ENCODE measurements at regions not wholly inside any gene's neighbourhood (a gene's known extent, or its start where the extent isn't known, plus 50 kb on each side); places are given as distances from the start of the nearest gene placed in this dataset.

DNA sequence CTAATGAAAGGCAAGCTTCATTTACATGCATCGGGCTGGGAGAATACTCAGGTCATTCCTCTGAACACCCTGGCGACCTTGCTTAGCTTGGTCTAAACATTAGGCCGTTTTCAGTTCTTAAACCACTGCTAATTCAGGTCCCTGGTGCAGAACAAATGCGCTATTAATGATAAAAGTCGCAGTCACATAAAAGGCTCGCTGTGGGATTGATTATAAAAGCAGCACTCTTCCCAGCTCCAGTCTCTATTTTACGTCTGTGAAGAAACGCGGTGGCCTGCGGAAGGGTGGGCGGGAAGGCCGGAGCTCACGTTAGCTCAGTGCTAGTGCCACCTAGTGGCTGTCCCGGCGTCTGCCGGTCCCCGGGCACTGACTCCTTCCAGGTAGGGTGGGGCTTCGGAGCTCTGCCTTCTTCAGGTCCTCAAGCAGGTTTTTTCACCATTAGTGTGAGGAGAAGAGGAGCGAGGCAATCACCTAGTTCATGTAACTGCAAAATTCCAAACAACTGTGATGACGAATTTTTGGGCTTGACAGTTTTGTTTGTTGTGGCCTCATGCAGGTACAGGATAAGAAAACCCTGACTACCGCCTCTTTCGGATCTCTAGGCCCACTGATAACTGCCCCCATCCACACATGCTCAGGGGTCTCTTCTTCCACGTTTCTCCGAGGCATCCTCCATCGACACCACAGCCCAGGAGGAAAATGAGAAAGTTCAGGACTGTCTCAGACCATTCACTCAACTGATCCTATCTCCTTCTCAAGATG is 66.5 kb upstream of the CLMP start:
- peak in 2 of 3 donors; percentile 12 to 45 for DNase-seq (ENCODE audit: low read depth in 3 of 3, low spot score in 1 of 3)

DNA sequence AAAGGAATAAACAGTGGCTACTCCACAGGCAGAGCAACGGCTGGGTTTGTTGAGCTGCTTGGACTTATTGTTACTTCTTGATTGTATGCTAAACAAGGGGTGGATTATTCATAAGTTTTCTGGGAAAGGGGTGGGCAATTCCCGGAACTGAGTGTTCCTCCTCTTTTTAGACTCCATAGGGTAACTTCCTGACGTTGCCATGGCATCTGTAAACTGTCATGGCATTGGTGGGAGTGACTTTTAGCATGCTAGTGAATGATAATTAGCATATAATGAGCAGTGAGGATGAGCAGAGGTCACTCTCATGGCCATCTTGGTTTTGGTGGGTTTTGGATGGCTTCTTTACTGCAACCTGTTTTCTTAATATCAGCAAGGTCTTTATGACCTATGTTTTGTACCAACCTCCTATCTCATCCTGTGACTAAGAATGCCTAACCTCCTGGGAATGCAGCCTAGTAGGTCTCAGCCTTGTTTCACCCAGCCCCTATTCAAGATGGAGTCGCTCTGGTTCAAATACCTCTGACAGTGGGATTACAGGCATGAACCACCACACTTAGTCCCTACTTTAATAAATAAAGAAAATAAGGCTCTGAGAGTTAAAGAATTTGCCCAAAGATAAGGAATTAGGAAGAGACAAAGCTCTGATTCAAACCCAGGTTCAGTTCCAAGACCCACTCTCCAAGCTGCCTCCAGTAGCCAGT is 65.6 kb upstream of the CLMP start:
- no peak for DNase-seq (ENCODE audit: low read depth in 3 of 3, low spot score in 1 of 3)

- DNase-seq (ENCODE audit: low read depth in 3 of 3, low spot score in 1 of 3) = no peak
Measured at GRCh38 chr11:123258877-123259276, 63.8 kb upstream of the CLMP start.

DNA sequence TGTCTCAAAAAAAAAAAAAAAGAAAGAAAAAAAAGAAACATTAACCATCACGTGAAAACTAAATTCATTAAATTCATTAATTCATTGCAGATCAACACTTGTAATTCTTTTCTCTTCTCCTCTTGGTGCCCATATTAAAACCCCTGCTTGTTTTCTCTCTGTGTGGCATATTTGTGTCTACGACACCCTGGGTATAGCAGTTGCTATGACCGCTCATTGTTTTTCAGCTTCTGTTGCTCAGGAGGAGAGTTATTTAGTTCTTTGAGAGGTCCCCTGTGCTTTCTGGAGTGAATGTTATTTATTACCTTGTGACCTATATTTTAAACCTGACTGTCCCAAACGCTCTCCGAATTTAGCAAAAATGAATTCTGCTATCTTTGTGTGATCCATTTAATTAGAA is 62.3 kb upstream of the CLMP start:
- DNase-seq (ENCODE audit: low read depth in 3 of 3, low spot score in 1 of 3) = no peak

- DNase-seq (ENCODE audit: low read depth in 3 of 3, low spot score in 1 of 3) = no peak
Measured at GRCh38 chr11:123255909-123256308, 60.9 kb upstream of the CLMP start.

DNA sequence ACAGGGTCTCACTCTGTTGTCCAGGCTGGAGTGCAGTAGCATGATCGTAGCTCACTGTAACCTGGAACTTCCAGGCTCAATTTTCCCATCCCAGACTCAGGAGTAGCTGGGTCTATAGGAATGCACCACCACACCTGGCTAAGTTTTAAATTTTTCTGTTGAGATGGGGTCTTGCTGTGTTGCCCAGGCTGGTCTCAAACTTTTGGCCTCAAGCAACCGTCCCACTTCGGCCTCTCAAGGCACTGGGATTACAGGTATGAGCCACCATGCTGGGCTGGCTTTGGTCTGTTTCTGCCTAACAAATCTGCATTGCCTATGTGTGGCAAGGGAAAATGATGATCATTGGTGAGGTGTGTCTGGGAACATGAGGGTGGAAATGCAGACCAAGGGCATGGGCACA is 59.3 kb upstream of the CLMP start:
- no peak for DNase-seq (ENCODE audit: low read depth in 3 of 3, low spot score in 1 of 3)

DNA sequence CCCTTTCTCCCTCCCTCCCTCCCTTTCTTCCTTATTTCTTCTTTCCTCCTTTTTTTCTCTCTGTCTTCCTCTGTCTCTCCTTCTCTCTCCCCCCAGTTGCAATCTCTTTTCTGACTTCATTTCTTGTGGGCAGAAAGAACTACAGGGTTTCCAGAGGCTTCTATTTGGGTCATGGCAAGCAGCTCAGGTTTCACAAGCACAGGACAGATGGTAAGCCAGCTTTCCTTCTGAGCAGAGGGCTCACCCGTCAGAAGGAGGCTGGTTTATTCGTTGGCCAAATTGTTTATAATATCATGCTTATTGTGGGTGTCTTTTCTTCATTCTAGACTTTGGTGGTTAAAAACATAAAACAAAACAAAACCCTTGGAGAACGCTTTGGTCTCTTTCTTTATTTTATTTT is 58.9 kb upstream of the CLMP start:
- DNase-seq (ENCODE audit: low read depth in 3 of 3, low spot score in 1 of 3) = no peak

DNA sequence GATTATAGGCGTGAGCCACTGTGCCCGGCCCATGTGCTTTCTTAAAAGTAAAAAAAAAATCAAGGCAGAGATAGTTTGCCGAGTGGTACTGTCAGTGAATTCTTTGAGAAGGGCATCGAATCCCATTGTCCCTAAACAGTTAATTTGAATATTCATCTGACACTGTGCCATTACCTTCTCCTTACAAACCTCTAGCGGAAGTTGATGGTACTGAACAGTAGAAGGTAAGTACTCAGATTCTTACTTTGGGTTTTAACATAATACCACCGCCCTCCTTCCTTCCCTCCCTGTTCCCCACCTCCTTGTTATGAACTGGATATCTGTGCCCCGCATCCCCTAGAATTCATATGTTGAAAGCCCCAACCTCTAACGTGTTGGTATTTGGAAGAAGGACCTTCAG is 58.2 kb upstream of the CLMP start:
- DNase-seq (ENCODE audit: low read depth in 3 of 3, low spot score in 1 of 3) = no peak

- no peak for DNase-seq (ENCODE audit: low read depth in 3 of 3, low spot score in 1 of 3)
Measured at GRCh38 chr11:123251657-123252344, 56.8 kb upstream of the CLMP start.

GRCh38 chr11:123250892-123251656 is 56.0 kb upstream of the CLMP start:
- DNase-seq (ENCODE audit: low read depth in 3 of 3, low spot score in 1 of 3) = no peak

DNA sequence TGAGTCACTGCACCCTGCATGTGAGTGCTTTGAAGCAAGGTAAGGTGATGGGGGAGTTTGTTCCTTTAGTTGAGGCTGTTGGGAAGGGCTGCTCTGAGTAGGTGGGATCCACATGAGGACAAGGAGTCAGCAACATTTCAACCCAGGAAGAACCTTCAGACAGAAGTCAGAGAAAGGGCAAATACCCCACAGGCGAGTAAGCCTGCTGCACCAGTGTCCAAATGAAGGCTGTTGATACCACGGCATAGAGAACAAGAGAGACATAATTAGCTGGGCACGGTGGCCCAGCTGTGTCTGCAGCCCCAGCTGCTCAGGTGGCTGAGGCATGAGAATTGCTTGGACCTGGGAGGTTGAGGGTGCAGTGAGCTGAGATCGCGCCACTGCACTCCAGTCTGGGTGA is 54.3 kb upstream of the CLMP start:
- no peak for DNase-seq (ENCODE audit: low read depth in 3 of 3, low spot score in 1 of 3)

DNA sequence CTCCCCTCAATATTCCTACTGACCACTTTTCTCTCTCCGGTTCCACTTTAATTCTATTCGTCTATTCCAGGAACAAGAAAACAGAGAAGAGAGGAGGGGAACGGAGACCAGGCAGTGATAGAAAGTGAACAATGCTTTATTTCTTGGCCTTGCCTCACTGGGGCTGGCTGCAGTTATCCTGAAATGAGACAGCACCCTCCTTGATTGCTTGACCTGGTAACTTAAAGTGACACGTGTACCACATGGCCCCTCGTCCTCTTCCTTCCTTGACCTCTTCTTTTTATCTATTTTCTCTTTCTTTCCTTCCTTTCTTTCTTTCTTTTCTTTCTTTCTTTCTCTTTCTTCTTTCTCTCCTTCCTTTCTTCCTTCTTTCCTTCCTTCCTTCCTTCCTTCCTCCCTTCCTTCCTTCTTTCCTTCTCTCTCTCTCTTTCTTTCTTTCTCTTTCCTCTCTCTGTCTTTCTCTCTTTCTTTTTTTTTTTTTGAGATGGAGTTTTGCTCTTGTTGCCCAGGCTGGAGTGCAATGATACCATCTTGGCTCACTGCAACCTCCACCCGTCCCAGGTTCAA is 52.8 kb upstream of the CLMP start:
- no peak for DNase-seq (ENCODE audit: low read depth in 3 of 3, low spot score in 1 of 3)

- DNase-seq (ENCODE audit: low read depth in 3 of 3, low spot score in 1 of 3) = no peak
Measured at GRCh38 chr11:123247496-123247799, 52.4 kb upstream of the CLMP start.

DNA sequence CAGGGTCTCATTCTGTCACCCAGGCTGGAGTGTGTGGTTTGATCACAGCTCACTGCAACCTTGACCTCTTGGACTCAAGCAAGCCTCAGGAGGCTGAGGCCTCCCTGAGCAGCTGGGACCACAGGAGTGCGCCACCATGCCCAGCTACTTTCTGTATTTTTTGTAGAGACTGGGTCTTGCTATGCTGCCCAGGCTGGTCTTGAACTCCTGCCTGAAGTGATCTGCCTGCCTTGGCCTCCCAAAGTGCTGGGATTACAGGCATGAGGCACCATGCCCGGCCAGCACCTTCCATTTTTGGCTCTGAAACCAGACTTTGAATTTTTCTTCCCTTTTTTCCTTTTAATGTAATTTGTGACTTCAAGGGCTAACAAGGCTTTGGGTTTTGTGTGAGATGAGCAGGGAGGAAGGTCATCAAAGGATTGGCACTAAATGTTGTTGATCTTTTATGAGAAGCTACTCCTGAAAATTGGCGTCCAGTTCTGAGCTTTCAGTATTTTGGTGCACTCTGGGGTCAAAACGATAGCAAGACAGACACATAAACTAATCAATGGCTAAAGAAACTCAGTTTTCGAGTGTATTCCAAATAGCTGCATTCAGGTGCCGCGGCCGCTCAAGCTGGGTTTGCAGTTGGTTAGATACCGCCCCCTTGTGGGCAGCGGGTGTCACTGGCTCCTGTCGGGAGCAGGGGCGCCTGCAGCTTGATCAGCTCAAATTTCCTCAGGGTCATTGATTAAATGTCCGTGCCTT is 51.9 kb upstream of the CLMP start:
- DNase-seq (ENCODE audit: low read depth in 3 of 3, low spot score in 1 of 3) = peak; percentile 42 to 71 (median 58)

DNA sequence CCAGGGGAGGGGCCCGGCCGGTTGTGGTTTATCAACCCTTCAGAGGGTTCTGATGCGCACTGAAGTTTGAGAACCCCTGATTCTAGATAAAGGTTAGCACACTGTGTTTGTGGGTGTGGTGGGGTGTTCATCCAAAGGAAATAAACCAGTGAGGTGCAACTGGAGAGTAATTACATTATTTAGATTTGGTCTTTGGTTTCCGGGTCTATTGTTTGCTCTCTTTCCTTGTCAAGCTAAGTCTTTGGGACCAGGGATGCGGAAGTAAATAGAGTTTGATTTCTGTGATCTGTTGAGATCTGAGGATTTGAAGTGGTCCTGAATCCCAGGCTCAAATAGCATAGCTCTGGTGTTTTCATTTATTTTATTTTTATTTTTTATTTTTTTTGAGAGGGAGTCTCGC is 50.5 kb upstream of the CLMP start:
- DNase-seq (ENCODE audit: low read depth in 3 of 3, low spot score in 1 of 3) = no peak
